Stomach smooth muscle (tissue), 2 donors: ENCODE measurements at regions not wholly inside any gene's neighbourhood (a gene's known extent, or its start where the extent isn't known, plus 50 kb on each side); places are given as distances from the start of the nearest gene placed in this dataset.
"Not testable (repeated sequence)": the region's sequence is repeated elsewhere in the genome, so short reads cannot be mapped to it uniquely, and the experiment has no call there.

Experiments used
- H3K27ac ChIP-seq: one replicate; pipeline ENCODE4 v1.7.0; 2013; ENCODE audit warnings: mild to moderate bottlenecking, low read length, inconsistent platforms
- H3K27me3 ChIP-seq, 2 donors: one replicate each; pipeline ENCODE4 v1.7.0; 2013; ENCODE audit warnings: low read length in 2 of 2; ENCODE audit not compliant: insufficient read depth in 2 of 2, control insufficient read depth in 1 of 2
- H3K36me3 ChIP-seq, 2 donors: one replicate each; pipeline ENCODE4 v1.7.0; 2013; ENCODE audit warnings: low read length in 2 of 2; ENCODE audit not compliant: control insufficient read depth in 2 of 2, insufficient read depth in 2 of 2
- H3K4me1 ChIP-seq: one replicate; pipeline ENCODE4 v1.7.0; 2013; ENCODE audit warnings: low read length; ENCODE audit not compliant: control insufficient read depth, insufficient read depth
- H3K4me3 ChIP-seq, 2 donors: one replicate each; pipeline ENCODE4 v1.7.0; 2013; ENCODE audit warnings: low read length in 2 of 2
- H3K9ac ChIP-seq, 2 donors: one replicate each; pipeline ENCODE4 v1.7.0; 2013; ENCODE audit warnings: low read length in 2 of 2, mild to moderate bottlenecking in 1 of 2
- H3K9me3 ChIP-seq, 2 donors: one replicate each; pipeline ENCODE4 v1.7.0; 2013; ENCODE audit warnings: low read length in 2 of 2; ENCODE audit not compliant: control insufficient read depth in 2 of 2
- donor health status: healthy.
- donor health status: Pancreatic carcinoma.

- no peak overlapping the region for H3K4me3 ChIP-seq
- no peak overlapping the region for H3K27ac ChIP-seq
- H3K4me1 ChIP-seq: no peaks in the 10 kb centered on the region
- H3K9me3 ChIP-seq: no peaks in the 10 kb centered on the region
- H3K27me3 ChIP-seq: no peaks in the 10 kb centered on the region
- no peak overlapping the region for H3K9ac ChIP-seq
- no peaks in the 10 kb centered on the region for H3K36me3 ChIP-seq
These were observed 73.9 kb upstream of the ZCCHC13 start for GRCh38 chrX:74230094-74230493.

- H3K9ac ChIP-seq: no peak overlapping the region
- peaks cover 0 to 3% of the 10 kb centered on the region in 2 donors for H3K36me3 ChIP-seq
- peaks cover 0 to 4% of the 10 kb centered on the region in 2 donors for H3K27me3 ChIP-seq
- no peak overlapping the region for H3K27ac ChIP-seq
- no peaks in the 10 kb centered on the region for H3K4me1 ChIP-seq
- no peak overlapping the region for H3K4me3 ChIP-seq
- no peaks in the 10 kb centered on the region for H3K9me3 ChIP-seq
These were observed 78.9 kb upstream of the ZCCHC13 start for GRCh38 chrX:74225111-74225510.

DNA sequence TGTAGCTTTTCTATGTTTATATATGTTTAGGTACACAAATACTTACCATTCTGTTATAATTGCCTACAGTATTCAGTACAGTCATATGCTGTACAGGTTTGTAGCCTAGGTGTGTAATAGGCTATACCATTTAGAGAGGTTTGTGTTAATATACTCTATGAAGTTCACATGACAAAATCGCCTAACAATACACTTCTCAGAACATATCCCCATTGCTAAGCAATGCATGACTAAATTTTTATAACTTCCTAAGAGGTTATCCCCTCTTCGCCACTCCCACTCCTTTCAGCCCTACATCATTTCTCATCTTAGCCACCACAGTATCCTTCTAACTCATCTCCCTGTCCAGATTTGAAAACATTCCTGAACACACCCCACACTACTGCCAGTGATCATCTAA lies 83.7 kb upstream of the ZCCHC13 start:
- peaks cover 4 to 7% of the 10 kb centered on the region in 2 donors for H3K36me3 ChIP-seq
- no peaks in the 10 kb centered on the region for H3K9me3 ChIP-seq
- H3K9ac ChIP-seq: no peak overlapping the region
- H3K27me3 ChIP-seq: peaks cover 0 to 6% of the 10 kb centered on the region in 2 donors
- H3K4me1 ChIP-seq: no peaks in the 10 kb centered on the region
- H3K27ac ChIP-seq: no peak overlapping the region
- no peak overlapping the region for H3K4me3 ChIP-seq

DNA sequence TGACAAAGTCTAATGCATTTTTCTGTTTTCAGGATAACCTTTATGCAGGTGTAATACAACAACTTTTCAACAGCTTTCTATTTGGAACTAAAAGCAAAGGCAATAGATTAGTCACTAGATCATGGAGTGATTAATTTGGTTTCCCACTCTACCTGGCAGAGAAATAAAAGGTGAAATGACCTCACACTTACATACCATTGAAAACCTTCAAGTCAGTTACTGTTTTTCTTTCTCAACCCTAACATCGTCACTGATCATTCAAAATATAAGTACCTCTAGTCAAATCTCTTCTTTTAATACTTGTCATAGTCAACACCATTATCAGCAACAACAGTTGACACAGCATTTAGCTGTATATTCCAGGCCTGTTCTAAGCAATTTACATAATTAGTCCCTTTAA lies 85.1 kb upstream of the ZCCHC13 start:
- Histone ChIP-seq H3K4me1 (no peaks in the 10 kb centered on the region), H3K9ac (no peak overlapping the region), H3K27ac (no peak overlapping the region), H3K4me3 (no peak overlapping the region), H3K9me3 (no peaks in the 10 kb centered on the region), H3K36me3 (peaks cover 10 to 13% of the 10 kb centered on the region in 2 donors), H3K27me3 (peaks cover 0 to 4% of the 10 kb centered on the region in 2 donors)

DNA sequence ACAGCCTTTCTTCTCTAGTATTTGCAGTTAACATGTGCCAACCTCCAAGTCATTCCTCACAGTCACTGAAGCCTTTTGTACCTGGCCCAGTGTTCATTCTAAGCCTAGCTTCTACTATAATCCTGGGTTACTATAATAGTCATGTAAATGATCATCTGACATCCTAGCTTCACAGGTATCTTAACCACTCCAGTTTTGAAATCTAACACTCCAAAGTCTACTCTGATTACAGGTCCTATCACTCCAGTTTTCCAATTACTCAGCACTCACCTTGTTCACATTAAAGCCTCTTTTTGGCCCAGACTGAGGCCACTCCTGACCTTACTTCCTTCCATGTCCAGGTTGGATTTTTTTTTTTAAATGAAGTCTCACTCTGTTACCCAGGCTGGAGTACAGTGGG lies 87.6 kb upstream of the ZCCHC13 start:
- H3K9me3 ChIP-seq: no peaks in the 10 kb centered on the region
- H3K36me3 ChIP-seq: peaks cover 10 to 13% of the 10 kb centered on the region in 2 donors
- H3K4me3 ChIP-seq: no peak overlapping the region
- H3K27ac ChIP-seq: no peak overlapping the region
- peaks cover 0 to 2% of the 10 kb centered on the region in 2 donors for H3K27me3 ChIP-seq
- no peak overlapping the region for H3K9ac ChIP-seq
- H3K4me1 ChIP-seq: no peaks in the 10 kb centered on the region

DNA sequence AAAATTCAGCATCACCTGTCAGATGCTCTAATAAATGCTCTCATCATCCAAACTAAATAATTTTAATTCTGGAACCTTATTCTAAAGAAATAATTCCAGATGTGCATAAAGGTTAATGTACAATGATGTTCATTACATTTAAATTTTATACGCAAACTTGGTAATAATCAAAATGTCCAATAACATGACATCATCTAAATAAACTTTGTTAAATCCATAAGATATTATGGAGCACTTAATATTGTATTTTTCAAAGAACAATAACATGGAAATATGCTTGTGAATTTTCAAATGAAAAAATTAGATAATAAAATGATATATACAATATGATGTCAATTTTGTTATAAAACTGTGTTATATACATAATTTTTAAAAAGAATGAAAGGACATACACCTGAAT lies 92.1 kb upstream of the ZCCHC13 start:
- Histone ChIP-seq H3K36me3 (peaks cover 6 to 16% of the 10 kb centered on the region in 2 donors), H3K9ac (no peak overlapping the region), H3K27ac (no peak overlapping the region), H3K9me3 (no peaks in the 10 kb centered on the region), H3K4me3 (no peak overlapping the region), H3K4me1 (no peaks in the 10 kb centered on the region), H3K27me3 (no peaks in the 10 kb centered on the region)

- Histone ChIP-seq H3K4me1 (no peaks in the 10 kb centered on the region), H3K36me3 (peaks cover 5 to 7% of the 10 kb centered on the region in 2 donors), H3K4me3 (no peak overlapping the region), H3K9me3 (no peaks in the 10 kb centered on the region), H3K27me3 (peaks cover 0 to 6% of the 10 kb centered on the region in 2 donors), H3K27ac (no peak overlapping the region), H3K9ac (no peak overlapping the region)
These were observed 96.4 kb upstream of the ZCCHC13 start for GRCh38 chrX:74207539-74207938.

DNA sequence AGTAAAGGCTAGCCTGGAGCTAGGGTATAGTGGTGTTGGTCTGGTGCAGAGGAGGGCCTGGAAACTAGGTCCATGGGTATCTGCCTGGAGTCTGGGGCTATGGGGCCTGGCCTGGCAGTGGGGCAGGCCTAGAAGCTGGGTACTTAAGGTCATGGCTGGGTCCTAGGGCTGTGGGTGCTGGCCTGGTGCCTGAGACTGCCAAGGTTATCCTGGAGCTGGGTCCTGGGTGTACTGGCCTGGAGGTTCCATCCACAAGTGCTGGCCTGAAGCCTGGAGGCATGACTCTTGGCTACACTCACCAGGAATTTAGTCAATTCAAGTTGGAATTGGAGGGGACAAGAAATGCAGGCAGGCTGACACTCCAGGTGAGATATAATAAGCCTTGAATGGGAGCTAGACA lies 108.4 kb upstream of the ZCCHC13 start:
- no peaks in the 10 kb centered on the region for H3K4me1 ChIP-seq
- H3K27ac ChIP-seq: no peak overlapping the region
- H3K36me3 ChIP-seq: no peaks in the 10 kb centered on the region
- peaks cover 0 to 2% of the 10 kb centered on the region in 2 donors for H3K27me3 ChIP-seq
- H3K9ac ChIP-seq: no peak overlapping the region
- peaks cover 0 to 2% of the 10 kb centered on the region in 2 donors for H3K9me3 ChIP-seq
- H3K4me3 ChIP-seq: no peak overlapping the region

GRCh38 chrX:74195120-74195519 lies 108.9 kb upstream of the ZCCHC13 start:
- peaks cover 0 to 2% of the 10 kb centered on the region in 2 donors for H3K9me3 ChIP-seq
- H3K4me1 ChIP-seq: no peaks in the 10 kb centered on the region
- no peak overlapping the region for H3K9ac ChIP-seq
- H3K27ac ChIP-seq: no peak overlapping the region
- H3K27me3 ChIP-seq: peaks cover 0 to 2% of the 10 kb centered on the region in 2 donors
- H3K4me3 ChIP-seq: no peak overlapping the region
- no peaks in the 10 kb centered on the region for H3K36me3 ChIP-seq

DNA sequence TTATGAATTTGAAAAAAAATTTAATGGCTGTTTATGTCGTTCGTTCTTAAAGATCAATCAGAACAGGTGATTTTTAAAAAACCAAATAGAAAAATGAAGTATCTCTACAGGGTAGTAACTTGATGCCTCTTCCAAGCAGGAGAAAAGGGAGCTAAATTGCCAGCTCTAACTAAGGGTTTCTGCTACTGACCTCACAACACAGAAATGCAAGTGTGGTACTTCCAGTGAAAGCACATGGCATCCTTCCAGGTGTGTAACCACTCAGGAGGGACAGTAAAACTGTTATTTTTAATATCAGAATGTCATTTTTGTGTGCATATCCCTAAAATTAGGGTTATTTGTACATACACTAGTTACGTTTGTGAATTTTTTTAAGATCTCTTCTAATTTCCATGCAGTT lies 116.8 kb upstream of the ZCCHC13 start:
- H3K9ac ChIP-seq: no peak overlapping the region
- no peak overlapping the region for H3K27ac ChIP-seq
- no peaks in the 10 kb centered on the region for H3K27me3 ChIP-seq
- no peak overlapping the region for H3K4me3 ChIP-seq
- no peaks in the 10 kb centered on the region for H3K9me3 ChIP-seq
- no peaks in the 10 kb centered on the region for H3K36me3 ChIP-seq
- no peaks in the 10 kb centered on the region for H3K4me1 ChIP-seq

DNA sequence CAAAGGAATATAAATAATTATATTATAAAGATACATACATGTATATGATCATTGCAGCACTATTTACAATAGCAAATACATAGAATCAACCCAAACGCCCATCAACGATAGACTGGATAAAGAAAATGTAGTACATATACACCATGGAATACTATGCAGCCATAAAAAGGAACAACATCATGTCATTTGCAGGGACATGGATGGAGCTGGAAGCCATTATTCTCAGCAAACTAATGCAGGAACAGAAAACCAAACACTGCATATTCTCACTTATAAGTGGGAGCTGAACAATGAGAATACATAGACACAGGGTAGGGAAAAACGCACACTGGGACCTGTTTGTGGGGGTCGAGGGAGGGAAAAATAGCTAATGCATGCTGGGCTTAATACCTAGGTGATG lies 120.9 kb upstream of the ZCCHC13 start:
- not testable (repeated sequence) for H3K9ac ChIP-seq, H3K27ac ChIP-seq, H3K27me3 ChIP-seq, H3K4me1 ChIP-seq, H3K9me3 ChIP-seq, H3K4me3 ChIP-seq, H3K36me3 ChIP-seq
